GM18508 (cell line): ENCODE measurements at regions not wholly inside any gene's neighbourhood (a gene's known extent, or its start where the extent isn't known, plus 50 kb on each side); places are given as distances from the start of the nearest gene placed in this dataset.

Experiments
- ATAC-seq: cut with Tn5 transposase; IDR thresholded peaks from one replicate; pipeline ENCODE4 v1.9.1; 2021; ENCODE audit warnings: moderate number of reproducible peaks; ENCODE audit not compliant: insufficient read depth, unreplicated experiment

GRCh38 chr2:45337481-45337880 is 273.6 kb downstream of the SRBD1 start:
- ATAC-seq, result no peak

- no peak for ATAC-seq
These were observed 276.9 kb downstream of the SRBD1 start for GRCh38 chr2:45334205-45334604.

GRCh38 chr2:45332567-45332966 is 278.5 kb downstream of the SRBD1 start:
- ATAC-seq, result no peak

- ATAC-seq, result no peak
These were observed 279.0 kb downstream of the SRBD1 start for GRCh38 chr2:45332094-45332493.

GRCh38 chr2:45331410-45331786 is 279.7 kb downstream of the SRBD1 start:
- ATAC-seq, result no peak

- ATAC-seq, result no peak
These were observed 280.2 kb downstream of the SRBD1 start for GRCh38 chr2:45330637-45331409.

- no peak for ATAC-seq
These were observed 281.0 kb downstream of the SRBD1 start for GRCh38 chr2:45330108-45330507.

- ATAC-seq, result no peak
These were observed 281.9 kb downstream of the SRBD1 start for GRCh38 chr2:45329045-45329677.

GRCh38 chr2:45328264-45328870 is 282.7 kb downstream of the SRBD1 start:
- ATAC-seq, result no peak

GRCh38 chr2:45323344-45323743 is 287.7 kb downstream of the SRBD1 start:
- ATAC-seq, result no peak

GRCh38 chr2:45320956-45321355 is 290.1 kb downstream of the SRBD1 start:
- no peak for ATAC-seq

- ATAC-seq, result no peak
These were observed 291.2 kb downstream of the SRBD1 start for GRCh38 chr2:45319683-45320455.

GRCh38 chr2:45318686-45319085 is 292.4 kb downstream of the SRBD1 start:
- ATAC-seq, result no peak

GRCh38 chr2:45316576-45317338 is 294.3 kb downstream of the SRBD1 start:
- ATAC-seq, result no peak

GRCh38 chr2:45315861-45316260 is 295.2 kb downstream of the SRBD1 start:
- ATAC-seq, result no peak

GRCh38 chr2:45312275-45312674 is 298.8 kb downstream of the SRBD1 start:
- ATAC-seq, result no peak

- no peak for ATAC-seq
These were observed 299.5 kb downstream of the SRBD1 start for GRCh38 chr2:45311559-45311958.

GRCh38 chr2:45307147-45307546 is 297.9 kb upstream of the SIX2 start:
- no peak for ATAC-seq

- ATAC-seq, result no peak
These were observed 296.3 kb upstream of the SIX2 start for GRCh38 chr2:45305599-45305998.
